SU-DHL-6 (cell line): ENCODE measurements at regions not wholly inside any gene's neighbourhood (a gene's known extent, or its start where the extent isn't known, plus 50 kb on each side); places are given as distances from the start of the nearest gene placed in this dataset.

Experiments
- CTCF ChIP-seq: fragments of 200-600 bp; sonication (generic); IDR thresholded peaks from one replicate; pipeline ENCODE4 v1.5.1; 2017; ENCODE audit warnings: antibody characterized with exemption, mild to moderate bottlenecking, low read length, moderate library complexity; ENCODE audit not compliant: insufficient read depth, poor library complexity, severe bottlenecking
- EZH2phosphoT487 ChIP-seq: fragments of 200-600 bp; sonication (generic), shearing (Covaris generic); conservative IDR thresholded peaks from 2 replicates; pipeline ENCODE4 v1.6.1; 2018; ENCODE audit warnings: mild to moderate bottlenecking, antibody characterized with exemption, low read length, moderate library complexity, mixed read lengths

- TF ChIP-seq CTCF (no peak), EZH2phosphoT487 (no peak)
Observed at GRCh38 chr7:21076574-21076973, 289.9 kb upstream of the SP8 start.
